ENCODE measurements at regions not wholly inside any gene's neighbourhood (a gene's known extent, or its start where the extent isn't known, plus 50 kb on each side); places are given as distances from the start of the nearest gene placed in this dataset.

GRCh38 chr6:81900616-81901015, 148.1 kb upstream of the TENT5A start:
- peaks cover 11% of the 10 kb centered on the region for H3K4me1 ChIP-seq (ENCODE audit: insufficient read depth)
- no peak overlapping the region for H3K4me3 ChIP-seq
- H3K27me3 ChIP-seq, result no peaks in the 10 kb centered on the region
- TF ChIP-seq CTCF (IDR thresholded peaks at IDR 0.05) (no peak), EP300 (IDR thresholded peaks at IDR 0.05) (no peak), POLR2A (IDR thresholded peaks at IDR 0.05) (no peak)
- H3K27ac ChIP-seq, result no peak overlapping the region
- intact Hi-C loops (cut with DNase I), result no loop called here
- WGBS, 3 donors, result 91 to 98% (median 97%) methylated on average over 1 of the region's 1 CpG
- DNase-seq, result no peak
- H3K9me3 ChIP-seq, result no peaks in the 10 kb centered on the region
- H3K36me3 ChIP-seq, result no peaks in the 10 kb centered on the region

DNA sequence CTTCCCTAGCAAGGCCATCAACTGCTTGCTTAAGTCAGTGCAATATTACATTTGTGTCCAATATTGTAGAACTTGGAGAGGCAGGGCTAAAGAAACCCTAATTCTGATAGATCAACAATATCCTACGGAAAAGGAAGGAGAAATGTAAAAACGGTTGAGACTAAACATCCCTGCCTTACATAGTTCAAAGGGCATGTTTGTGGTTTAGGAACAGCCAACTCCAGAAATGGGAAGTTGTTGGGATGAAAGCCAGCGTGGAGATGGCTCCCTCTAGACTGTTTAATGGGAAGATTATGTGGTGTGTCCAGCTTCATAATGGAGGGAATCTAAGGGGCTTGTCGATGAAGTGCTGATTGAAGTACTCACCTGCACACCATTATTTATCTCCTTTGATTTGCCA, 145.3 kb upstream of the TENT5A start:
- H3K9me3 ChIP-seq, result no peaks in the 10 kb centered on the region
- H3K27ac ChIP-seq, result no peak overlapping the region
- no peak for DNase-seq
- no peak for TF ChIP-seq CTCF (IDR thresholded peaks at IDR 0.05)
- no peak for TF ChIP-seq EP300 (IDR thresholded peaks at IDR 0.05)
- TF ChIP-seq POLR2A (IDR thresholded peaks at IDR 0.05), result no peak
- intact Hi-C loops (cut with DNase I), result no loop called here
- no peaks in the 10 kb centered on the region for H3K27me3 ChIP-seq
- no peaks in the 10 kb centered on the region for H3K36me3 ChIP-seq
- H3K4me3 ChIP-seq, result no peak overlapping the region
- WGBS, 3 donors, result 36 to 44% (median 41%) methylated on average over 4 of the region's 4 CpGs
- H3K4me1 ChIP-seq (ENCODE audit: insufficient read depth), result peaks cover 17% of the 10 kb centered on the region

- Histone ChIP-seq H3K27me3 (no peaks in the 10 kb centered on the region), H3K9me3 (no peaks in the 10 kb centered on the region), H3K36me3 (no peaks in the 10 kb centered on the region), H3K4me3 (no peak overlapping the region), H3K4me1 (ENCODE audit: insufficient read depth) (peaks cover 17% of the 10 kb centered on the region), H3K27ac (no peak overlapping the region)
- intact Hi-C loops (cut with DNase I), result no loop called here
- TF ChIP-seq EP300 (IDR thresholded peaks at IDR 0.05) (no peak), POLR2A (IDR thresholded peaks at IDR 0.05) (no peak), CTCF (IDR thresholded peaks at IDR 0.05) (no peak)
- 67 to 78% (median 77%) methylated on average over 7 of the region's 7 CpGs for WGBS, 3 donors
- DNase-seq, result no peak
Observed at GRCh38 chr6:81896525-81897503, 144.3 kb upstream of the TENT5A start.

DNA sequence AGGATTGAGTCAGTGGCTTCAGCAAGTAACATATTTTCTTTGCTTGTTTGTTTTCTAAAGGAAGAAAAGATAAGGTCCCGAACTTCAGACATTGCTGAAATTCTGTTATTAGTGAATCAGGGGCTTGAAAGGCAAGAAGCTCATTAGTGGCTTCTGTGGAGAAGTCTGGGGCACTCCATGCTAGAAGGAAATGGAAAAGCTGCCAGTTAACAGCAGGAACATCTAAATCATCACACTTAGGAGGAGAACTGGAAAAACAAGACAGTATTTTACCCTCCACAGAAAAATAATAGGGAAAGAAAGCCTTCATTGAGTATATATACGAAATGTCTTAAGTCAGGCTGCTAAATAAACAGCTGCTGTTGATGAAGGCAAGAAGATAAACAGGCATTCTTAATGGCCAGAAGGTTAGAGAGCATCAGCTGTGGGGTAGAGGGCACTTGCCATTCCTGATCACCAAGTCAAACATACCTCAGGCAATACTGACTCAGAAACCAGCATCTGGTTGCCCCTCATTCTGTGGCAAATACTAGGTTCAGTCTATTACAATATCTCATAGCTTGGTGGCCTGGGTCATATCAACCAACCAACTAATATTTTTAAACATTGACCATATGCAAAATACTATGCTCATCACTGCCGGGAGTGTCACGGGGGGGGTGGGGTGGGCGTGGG, 143.2 kb upstream of the TENT5A start:
- no peak for DNase-seq
- Histone ChIP-seq H3K9me3 (no peaks in the 10 kb centered on the region), H3K4me3 (no peak overlapping the region), H3K4me1 (ENCODE audit: insufficient read depth) (peaks cover 17% of the 10 kb centered on the region), H3K36me3 (no peaks in the 10 kb centered on the region), H3K27ac (peak overlapping the region in 1 of 2 donors; percentile 76), H3K27me3 (no peaks in the 10 kb centered on the region)
- intact Hi-C loops (cut with DNase I), result no loop called here
- WGBS, 3 donors, result 21 to 31% (median 26%) methylated on average over 5 of the region's 5 CpGs
- TF ChIP-seq EP300 (IDR thresholded peaks at IDR 0.05) (no peak), POLR2A (IDR thresholded peaks at IDR 0.05) (no peak), CTCF (IDR thresholded peaks at IDR 0.05) (no peak)
